PC-9 (cell line): ENCODE measurements at regions not wholly inside any gene's neighbourhood (a gene's known extent, or its start where the extent isn't known, plus 50 kb on each side); places are given as distances from the start of the nearest gene placed in this dataset.

ENCODE experiments used
- BruUV-seq: library from RNA; stranded (reverse); fragments of 400-500 nt; replicated peaks from 2 replicates; lab custom pipeline; 2021; lab: Mats Ljungman, UMichigan
- CTCF ChIA-PET: fragments of 300-600 bp; sonication (Branson Sonifier 250); formaldehyde crosslinking; loops from one replicate; lab custom pipeline; 2022; ENCODE audit warnings: antibody characterized with exemption; lab: Charles Lee
- POLR2A ChIA-PET: fragments of 300-600 bp; sonication (Branson Sonifier 250); formaldehyde crosslinking; loops from one replicate; lab custom pipeline; 2022; ENCODE audit warnings: antibody characterized with exemption; ENCODE audit not compliant: unreplicated experiment; lab: Charles Lee
- DNase-seq, 2 experiments: peaks; one replicate each; pipeline versions ENCODE4 v3.0.0 to v3.0.0-alpha.2; 2015 to 2022; ENCODE audit warnings: mixed read lengths in 1 of 2
- H2AFZ ChIP-seq: fragments of 200-600 bp; sonication (generic); 2 replicates; pipeline ENCODE4 v1.8.1; 2017; ENCODE audit warnings: antibody characterized with exemption
- H3F3A ChIP-seq: fragments of 200-600 bp; sonication (generic); 2 replicates; pipeline ENCODE4 v1.8.1; 2017; ENCODE audit warnings: antibody characterized with exemption, mild to moderate bottlenecking, low read depth; ENCODE audit not compliant: insufficient read depth
- H3K27ac ChIP-seq: fragments of 200-600 bp; sonication (generic); 2 replicates; pipeline ENCODE4 v1.6.1; 2016; ENCODE audit warnings: mixed run types
- H3K27me3 ChIP-seq: fragments of 200-600 bp; sonication (generic); 2 replicates; pipeline ENCODE4 v1.6.1; 2016; ENCODE audit warnings: low read depth, mixed run types; ENCODE audit not compliant: insufficient read depth
- H3K36me3 ChIP-seq: fragments of 200-600 bp; sonication (generic); 2 replicates; pipeline ENCODE4 v1.6.1; 2016; ENCODE audit warnings: low read depth, mixed run types
- H3K4me1 ChIP-seq: fragments of 200-600 bp; sonication (generic); replicated peaks from 2 replicates; pipeline ENCODE4 v1.6.1; 2016; ENCODE audit warnings: mixed run types; ENCODE audit not compliant: insufficient read depth
- H3K4me2 ChIP-seq: fragments of 200-600 bp; sonication (generic); 2 replicates; pipeline ENCODE4 v1.6.1; 2017; ENCODE audit warnings: mixed run types
- H3K4me3 ChIP-seq: fragments of 200-600 bp; sonication (generic); 2 replicates; pipeline ENCODE4 v1.6.1; 2016; ENCODE audit warnings: mixed run types
- H3K79me2 ChIP-seq: fragments of 200-600 bp; sonication (generic); 2 replicates; pipeline ENCODE4 v1.6.1; 2017; ENCODE audit warnings: low read depth, mixed run types
- H3K9me2 ChIP-seq: fragments of 200-600 bp; sonication (generic); 2 replicates; pipeline ENCODE4 v1.8.1; 2017; ENCODE audit warnings: mild to moderate bottlenecking; ENCODE audit not compliant: insufficient read depth
- H3K9me3 ChIP-seq: fragments of 200-600 bp; sonication (generic); 2 replicates; pipeline ENCODE4 v1.8.1; 2016; ENCODE audit warnings: low read depth; ENCODE audit not compliant: insufficient read depth
- H4K20me1 ChIP-seq: fragments of 200-600 bp; sonication (generic); 2 replicates; pipeline ENCODE4 v1.8.1; 2017; ENCODE audit not compliant: insufficient read depth
- CTCF ChIP-seq: fragments of 200-600 bp; sonication (generic); conservative IDR thresholded peaks from 2 replicates; pipeline ENCODE4 v1.6.1; 2017; ENCODE audit warnings: mixed run types, antibody characterized with exemption, mild to moderate bottlenecking, moderate library complexity
- EZH2 ChIP-seq: fragments of 200-600 bp; sonication (generic); IDR thresholded peaks from 2 replicates; pipeline ENCODE4 v1.8.0; 2017; ENCODE audit warnings: antibody characterized with exemption, low read depth
- intact Hi-C: fragments of 100-400 bp; cut with micrococcal nuclease; formaldehyde crosslinking; loops from one replicate; pipeline ENCODE4 v1.10.0; 2022; ENCODE audit not compliant: unreplicated experiment

GRCh38 chr9:70475211-70475610 lies 60.8 kb upstream of the KLF9 start:
- Histone ChIP-seq H3K9me2 (no peaks in the 10 kb centered on the region), H3K4me3 (no peak overlapping the region), H2AFZ (no peak overlapping the region), H3K4me1 (peaks cover 7% of the 10 kb centered on the region; the same call in 1 of the 2 replicates), H4K20me1 (no peaks in the 10 kb centered on the region), H3K36me3 (no peaks in the 10 kb centered on the region), H3F3A (no peaks in the 10 kb centered on the region; the same call in 1 of the 2 replicates), H3K27me3 (no peaks in the 10 kb centered on the region), H3K27ac (no peak overlapping the region), H3K79me2 (no peaks in the 10 kb centered on the region), H3K9me3 (peaks cover 3% of the 10 kb centered on the region; the same call in 1 of the 2 replicates), H3K4me2 (no peak overlapping the region)
- POLR2A ChIA-PET, result no interaction called here
- intact Hi-C loops, result loop anchor here (5.0 kb wide), 1 partner anchor 38 kb away; no protein-coding TSS in a partner anchor
- no TSS peak for BruUV-seq
- CTCF ChIA-PET, result interaction anchor here (0.6 kb wide), 1 partner anchor 768 kb away, joined by 3 read pairs; no protein-coding TSS in a partner anchor
- no peak for DNase-seq
- TF ChIP-seq EZH2 (no peak), CTCF (no peak)

DNA sequence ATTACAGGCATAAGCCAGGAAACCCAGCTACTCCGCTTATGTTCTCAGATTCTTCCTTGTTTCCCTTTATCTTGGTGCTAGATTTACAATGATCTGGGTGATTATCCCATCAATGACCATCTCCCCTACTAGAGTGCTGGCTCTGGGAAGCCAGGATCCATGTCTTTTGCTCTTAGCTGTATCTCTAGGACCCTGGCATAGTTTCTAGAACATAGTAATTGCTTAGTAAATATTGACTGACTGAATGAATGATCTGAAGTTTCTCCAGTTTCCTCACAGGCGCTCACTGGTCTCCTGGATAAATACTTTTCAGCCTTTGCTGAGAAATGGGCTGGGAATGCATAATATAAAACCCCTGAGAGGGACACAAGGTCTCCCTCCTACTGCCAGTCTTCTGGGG lies 60.0 kb upstream of the KLF9 start:
- intact Hi-C loops, result no loop called here
- Histone ChIP-seq H3K9me3 (peaks cover 3% of the 10 kb centered on the region; the same call in 1 of the 2 replicates), H3K27me3 (no peaks in the 10 kb centered on the region), H4K20me1 (no peaks in the 10 kb centered on the region), H2AFZ (no peak overlapping the region), H3K36me3 (no peaks in the 10 kb centered on the region), H3F3A (no peaks in the 10 kb centered on the region), H3K79me2 (no peaks in the 10 kb centered on the region), H3K4me1 (no peaks in the 10 kb centered on the region), H3K27ac (no peak overlapping the region), H3K9me2 (no peaks in the 10 kb centered on the region), H3K4me2 (no peak overlapping the region), H3K4me3 (no peak overlapping the region)
- TF ChIP-seq EZH2 (no peak), CTCF (no peak)
- no peak for DNase-seq
- CTCF ChIA-PET, result interaction anchor here (0.6 kb wide), 1 partner anchor 767 kb away, joined by 3 read pairs; no protein-coding TSS in a partner anchor
- POLR2A ChIA-PET, result no interaction called here
- no TSS peak for BruUV-seq

DNA sequence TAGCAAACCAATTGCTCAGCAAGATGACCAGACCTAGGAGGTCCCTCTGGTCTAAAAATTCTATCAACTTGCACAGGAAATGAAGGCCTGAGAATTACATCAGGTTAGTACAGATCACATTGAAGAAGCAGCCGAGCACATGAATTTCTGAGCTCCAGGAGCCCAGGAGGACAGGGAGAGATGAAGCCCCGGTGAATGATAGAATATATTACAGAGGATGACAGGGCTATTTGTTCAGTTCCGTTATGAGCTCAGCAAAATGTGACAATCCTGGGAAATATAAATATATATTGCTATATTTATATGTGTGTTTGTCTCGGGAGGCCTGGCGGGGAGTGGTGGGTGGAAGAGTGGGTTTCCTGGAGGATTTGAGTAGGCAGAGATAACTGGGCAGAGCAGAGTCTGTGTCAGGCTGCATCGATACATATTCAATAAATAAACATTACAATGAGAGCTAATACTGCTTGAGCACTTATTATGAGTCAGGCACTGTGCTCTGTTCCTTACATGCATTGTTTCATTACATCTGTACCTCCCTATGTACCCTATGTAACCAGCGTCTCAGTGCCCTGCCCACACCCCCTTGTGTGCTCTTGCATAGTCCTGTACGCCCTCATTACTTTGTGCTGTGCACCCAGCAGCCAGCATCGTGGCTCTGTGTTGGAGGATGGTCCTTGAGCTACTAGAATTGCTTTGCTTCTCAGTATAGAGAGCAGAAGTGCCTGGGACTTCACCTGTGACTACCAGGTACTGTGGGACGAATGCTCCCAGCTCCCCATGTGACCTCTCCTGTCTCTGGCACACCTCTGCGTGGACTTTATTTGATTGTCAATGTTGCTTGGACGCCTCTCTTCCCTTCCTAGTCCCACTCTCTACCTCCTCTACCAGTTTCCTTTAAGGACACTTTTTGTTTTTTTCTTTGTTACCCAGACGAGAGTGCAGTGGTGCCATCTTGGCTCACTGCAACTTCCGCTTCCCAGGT lies 58.1 kb upstream of the KLF9 start:
- ChIA-PET CTCF (no interaction called here), POLR2A (no interaction called here)
- no TSS peak for BruUV-seq
- no peaks in the 10 kb centered on the region for H3K9me2 ChIP-seq
- intact Hi-C loops, result no loop called here
- H3K79me2 ChIP-seq, result no peaks in the 10 kb centered on the region
- no peaks in the 10 kb centered on the region for H3K27me3 ChIP-seq
- H4K20me1 ChIP-seq, result no peaks in the 10 kb centered on the region
- H3K4me3 ChIP-seq, result no peak overlapping the region
- H3K4me1 ChIP-seq, result no peaks in the 10 kb centered on the region
- H3K9me3 ChIP-seq, result peaks cover 3% of the 10 kb centered on the region; the same call in 1 of the 2 replicates
- H3K36me3 ChIP-seq, result no peaks in the 10 kb centered on the region
- H3K4me2 ChIP-seq, result no peak overlapping the region
- no peak for DNase-seq
- no peaks in the 10 kb centered on the region for H3F3A ChIP-seq
- no peak overlapping the region for H3K27ac ChIP-seq
- no peak overlapping the region for H2AFZ ChIP-seq
- no peak for TF ChIP-seq CTCF
- TF ChIP-seq EZH2, result no peak
